HG03342 (cell line): ENCODE measurements at regions not wholly inside any gene's neighbourhood (a gene's known extent, or its start where the extent isn't known, plus 50 kb on each side); places are given as distances from the start of the nearest gene placed in this dataset.

Source experiments
- ATAC-seq: cut with Tn5 transposase; IDR thresholded peaks from one replicate; pipeline ENCODE4 v1.9.1; 2021; ENCODE audit warnings: mild to moderate bottlenecking, moderate library complexity; ENCODE audit not compliant: unreplicated experiment

- ATAC-seq, result no peak
Measured at GRCh38 chr1:48055876-48056764, 58.9 kb upstream of the TRABD2B start.

GRCh38 chr1:48054232-48054631 is 57.0 kb upstream of the TRABD2B start:
- ATAC-seq, result no peak

- no peak for ATAC-seq
Measured at GRCh38 chr1:48052923-48053291, 55.7 kb upstream of the TRABD2B start.

GRCh38 chr1:48051466-48052126 is 54.4 kb upstream of the TRABD2B start:
- no peak for ATAC-seq

- no peak for ATAC-seq
Measured at GRCh38 chr1:48049823-48050535, 52.8 kb upstream of the TRABD2B start.

- no peak for ATAC-seq
Measured at GRCh38 chr1:48048980-48049379, 51.8 kb upstream of the TRABD2B start.

GRCh38 chr1:48048064-48048463 is 50.9 kb upstream of the TRABD2B start:
- no peak for ATAC-seq

GRCh38 chr1:48047116-48047515 is 49.9 kb upstream of the TRABD2B start:
- no peak for ATAC-seq
